Keratinocyte (primary cell): ENCODE measurements at regions not wholly inside any gene's neighbourhood (a gene's known extent, or its start where the extent isn't known, plus 50 kb on each side); places are given as distances from the start of the nearest gene placed in this dataset.

ENCODE experiments used
- DNase-seq: peaks from one replicate; pipeline ENCODE4 v3.0.0-alpha.2; 2011; ENCODE audit warnings: low read depth, missing footprints, low spot score
- FAIRE-seq: peaks from 2 replicates; lab custom pipeline; 2011; peaks lifted over from hg19 to GRCh38; lab: Jason Lieb, UNC
- H2AFZ ChIP-seq: 2 replicates; pipeline ENCODE4 v1.6.0; 2012; ENCODE audit warnings: low read length, control low read depth, inconsistent platforms; ENCODE audit not compliant: control insufficient read depth
- H3K27ac ChIP-seq: 2 replicates; pipeline ENCODE4 v1.5.1; 2011; ENCODE audit warnings: low read length; ENCODE audit not compliant: control insufficient read depth, insufficient read depth
- H3K27me3 ChIP-seq: 3 replicates; pipeline ENCODE4 v1.6.0; 2011; ENCODE audit warnings: low read length; ENCODE audit not compliant: control insufficient read depth, insufficient read depth; ENCODE audit errors: extremely low read depth
- H3K36me3 ChIP-seq, 2 experiments: 2 replicates in 1 of 2; 3 replicates in 1 of 2; pipeline ENCODE4 v1.5.1; 2011; ENCODE audit warnings: low read length in 2 of 2, mild to moderate bottlenecking in 1 of 2; ENCODE audit not compliant: control insufficient read depth in 2 of 2, insufficient read depth in 2 of 2; ENCODE audit errors: extremely low read depth in 1 of 2
- H3K4me1 ChIP-seq: 3 replicates; pipeline ENCODE4 v1.5.1; 2011; ENCODE audit warnings: low read length; ENCODE audit not compliant: control insufficient read depth, insufficient read depth; ENCODE audit errors: extremely low read depth
- H3K4me2 ChIP-seq: 3 replicates; pipeline ENCODE4 v1.6.0; 2011; ENCODE audit warnings: low read depth, low read length; ENCODE audit not compliant: control insufficient read depth, insufficient read depth; ENCODE audit errors: extremely low read depth
- H3K4me3 ChIP-seq, 3 experiments: fragments of 200-600 bp in 1 of 3; sonication (generic) in 1 of 3; 2 replicates in 2 of 3; 3 replicates in 1 of 3; pipeline ENCODE4 v1.5.1; 2011 to 2016; ENCODE audit warnings: low read length in 3 of 3, mild to moderate bottlenecking in 3 of 3, control low read depth in 2 of 3, inconsistent platforms in 1 of 3, low read depth in 1 of 3, mixed read lengths in 1 of 3, mixed run types in 1 of 3, moderate library complexity in 1 of 3; ENCODE audit not compliant: control insufficient read depth in 2 of 3, insufficient read depth in 2 of 3; ENCODE audit errors: extremely low read depth in 1 of 3
- H3K79me2 ChIP-seq: 2 replicates; pipeline ENCODE4 v1.6.0; 2012; ENCODE audit warnings: low read length; ENCODE audit not compliant: control insufficient read depth, insufficient read depth
- H3K9ac ChIP-seq: 3 replicates; pipeline ENCODE4 v1.6.0; 2011; ENCODE audit warnings: low read length; ENCODE audit not compliant: control insufficient read depth, insufficient read depth; ENCODE audit errors: extremely low read depth
- H3K9me1 ChIP-seq: 3 replicates; pipeline ENCODE4 v1.6.0; 2011; ENCODE audit warnings: low read length; ENCODE audit not compliant: control insufficient read depth, insufficient read depth; ENCODE audit errors: extremely low read depth
- H3K9me3 ChIP-seq: 2 replicates; pipeline ENCODE4 v1.5.1; 2012; ENCODE audit warnings: low read depth, low read length; ENCODE audit not compliant: control insufficient read depth
- H4K20me1 ChIP-seq: 3 replicates; pipeline ENCODE4 v1.6.0; 2011; ENCODE audit warnings: low read length; ENCODE audit not compliant: control insufficient read depth, insufficient read depth; ENCODE audit errors: extremely low read depth
- CTCF ChIP-seq, 3 experiments: IDR thresholded peaks in 1 of 3; conservative IDR thresholded peaks in 1 of 3; optimal IDR thresholded peaks in 1 of 3; 2 replicates in 2 of 3; 3 replicates in 1 of 3; pipeline versions ENCODE3 to v1.5.1; 2011; ENCODE audit warnings: low read length in 3 of 3, mild to moderate bottlenecking in 3 of 3, moderate library complexity in 2 of 3, control low read depth in 1 of 3, inconsistent platforms in 1 of 3; ENCODE audit not compliant: insufficient read depth in 2 of 3; ENCODE audit errors: extremely low read depth in 1 of 3
- EZH2 ChIP-seq: IDR thresholded peaks from one replicate; pipeline ENCODE4 v1.6.1; 2012; ENCODE audit warnings: inconsistent platforms, mild to moderate bottlenecking, low read length, moderate library complexity
- dilution Hi-C: fragments of 300-500 bp; cut with MboI; formaldehyde crosslinking; loops from one replicate; pipeline ENCODE4 v1.7.0; 2020; ENCODE audit warnings: low sequenced_read_pairs; ENCODE audit not compliant: extremely low pct_ligation_motif_present

DNA sequence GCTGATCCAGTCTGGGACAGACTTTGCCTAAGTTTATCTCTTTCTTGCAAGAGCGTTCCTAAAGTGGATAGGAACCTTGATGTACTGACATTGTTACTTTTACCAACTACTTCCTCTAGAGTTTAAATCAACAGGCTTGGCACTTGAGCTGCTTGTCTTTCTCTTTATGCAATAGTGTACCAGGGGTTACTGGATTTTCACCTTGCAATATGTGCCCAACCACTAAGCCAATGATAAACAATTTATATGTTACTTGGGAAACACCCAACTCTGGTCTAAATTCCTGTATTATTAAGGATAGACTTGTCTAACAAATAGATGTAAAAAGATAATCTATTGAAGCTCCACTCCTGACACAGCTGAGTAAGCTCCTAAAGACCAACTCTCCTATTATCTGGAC lies 470.2 kb downstream of the SH2D4B start:
- Histone ChIP-seq H3K27ac (no peak overlapping the region), H3K4me1 (no peaks in the 10 kb centered on the region), H3K9me1 (no peaks in the 10 kb centered on the region), H3K4me3 (no peak overlapping the region), H3K9ac (no peak overlapping the region), H3K4me2 (no peak overlapping the region), H3K79me2 (no peaks in the 10 kb centered on the region), H2AFZ (no peak overlapping the region), H3K27me3 (no peaks in the 10 kb centered on the region), H4K20me1 (no peaks in the 10 kb centered on the region), H3K9me3 (no peaks in the 10 kb centered on the region), H3K36me3 (no peaks in the 10 kb centered on the region)
- FAIRE-seq = no peak
- DNase-seq = no peak
- dilution Hi-C loops = no loop called here
- TF ChIP-seq EZH2 (no peak), CTCF (optimal IDR thresholded peaks at IDR 0.05 in 1 of 3, IDR thresholded peaks at IDR 0.05 in 1 of 3, conservative IDR thresholded peaks at IDR 0.05 in 1 of 3; ENCODE audit: extremely low read depth in 1 of 3, insufficient read depth in 2 of 3, low read length in 3 of 3) (no peak)

- H3K4me2 ChIP-seq = no peak overlapping the region
- no peak for FAIRE-seq
- H3K9me3 ChIP-seq = no peaks in the 10 kb centered on the region
- H3K9me1 ChIP-seq = no peaks in the 10 kb centered on the region
- no peaks in the 10 kb centered on the region for H3K27me3 ChIP-seq
- TF ChIP-seq CTCF (optimal IDR thresholded peaks at IDR 0.05 in 1 of 3, IDR thresholded peaks at IDR 0.05 in 1 of 3, conservative IDR thresholded peaks at IDR 0.05 in 1 of 3; ENCODE audit: extremely low read depth in 1 of 3, insufficient read depth in 2 of 3, low read length in 3 of 3) = no peak
- TF ChIP-seq EZH2 = no peak
- no peak overlapping the region for H3K27ac ChIP-seq
- no peaks in the 10 kb centered on the region for H3K79me2 ChIP-seq
- dilution Hi-C loops = no loop called here
- H2AFZ ChIP-seq = no peak overlapping the region
- H4K20me1 ChIP-seq = no peaks in the 10 kb centered on the region
- H3K9ac ChIP-seq = no peak overlapping the region
- H3K4me3 ChIP-seq = no peak overlapping the region
- peaks cover 4% of the 10 kb centered on the region for H3K4me1 ChIP-seq
- no peak for DNase-seq
- H3K36me3 ChIP-seq = no peaks in the 10 kb centered on the region
Observed at GRCh38 chr10:81008726-81009125, 471.0 kb downstream of the SH2D4B start.
